Lower leg skin (tissue), 3 donors: ENCODE measurements at regions not wholly inside any gene's neighbourhood (a gene's known extent, or its start where the extent isn't known, plus 50 kb on each side); places are given as distances from the start of the nearest gene placed in this dataset.

Experiments used
- CTCF ChIP-seq, 3 donors: fragments of 450-650 bp; IDR thresholded peaks; one replicate each; pipeline ENCODE4 v1.5.1; 2016; ENCODE audit warnings: antibody characterized with exemption in 3 of 3, mild to moderate bottlenecking in 3 of 3, moderate library complexity in 2 of 3
- POLR2A ChIP-seq, 2 donors: fragments of 450-650 bp; IDR thresholded peaks; one replicate each; pipeline ENCODE4 v1.6.1; 2016 to 2017; ENCODE audit warnings: antibody characterized with exemption in 2 of 2, mild to moderate bottlenecking in 1 of 2, moderate library complexity in 1 of 2

GRCh38 chr3:160052385-160053047, 63.9 kb downstream of the IL12A start:
- TF ChIP-seq CTCF (IDR thresholded peaks at IDR 0.05) (no peak), POLR2A (IDR thresholded peaks at IDR 0.05) (no peak)
